ENCODE measurements at regions not wholly inside any gene's neighbourhood (a gene's known extent, or its start where the extent isn't known, plus 50 kb on each side); places are given as distances from the start of the nearest gene placed in this dataset.

DNA sequence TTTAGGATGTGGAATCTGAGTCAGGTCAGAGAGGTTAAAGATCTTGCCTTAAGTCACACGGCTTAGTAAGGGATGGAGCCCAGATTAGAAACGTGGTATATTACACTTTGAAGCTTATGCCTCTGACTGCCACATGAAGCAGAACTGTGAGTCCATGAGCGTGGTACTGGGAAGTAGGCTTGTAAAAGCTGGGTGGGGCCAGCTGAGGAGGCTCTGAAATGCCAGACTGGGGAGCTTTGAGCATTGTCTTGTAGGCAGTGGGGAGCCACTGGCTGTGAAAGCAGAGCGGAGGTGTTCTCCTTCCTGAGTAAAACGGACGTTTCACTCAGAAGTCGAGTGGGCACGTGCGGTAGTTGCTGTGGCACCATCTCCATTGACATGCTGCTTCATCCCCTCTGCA is 72.6 kb upstream of the USP24 start:
- Histone ChIP-seq H3K27ac (peak overlapping the region in 1 of 4 donors; percentile 36), H3K4me3 (peak overlapping the region in 1 of 4 donors; percentile 22)
- 79 to 83% methylated on average over 9 of the region's 9 CpGs for WGBS, 2 donors

GRCh38 chr1:55286856-55287602 is 71.9 kb upstream of the USP24 start:
- peak overlapping the region in 1 of 4 donors; percentile 36 for H3K27ac ChIP-seq

More for the DNA sequence above, 72.6 kb upstream of the USP24 start:
- no peak for DNase-seq (ENCODE audit: low spot score in 2 of 2)
- no peak for TF ChIP-seq CTCF (IDR thresholded peaks at IDR 0.05)
- no peak for TF ChIP-seq EP300 (IDR thresholded peaks at IDR 0.05)
- no peak for TF ChIP-seq POLR2A (IDR thresholded peaks at IDR 0.05)
- Histone ChIP-seq H3K9me3 (no peaks in the 10 kb centered on the region), H3K27me3 (no peaks in the 10 kb centered on the region), H3K4me1 (no peaks in the 10 kb centered on the region), H3K36me3 (no peaks in the 10 kb centered on the region)

GRCh38 chr1:55285834-55286233 is 70.7 kb upstream of the USP24 start:
- H3K27ac ChIP-seq: no peak overlapping the region
- 79 to 93% methylated on average over 2 of the region's 2 CpGs for WGBS, 2 donors

More at GRCh38 chr1:55286856-55287602, 71.9 kb upstream of the USP24 start:
- H3K9me3 ChIP-seq: no peaks in the 10 kb centered on the region
- no peaks in the 10 kb centered on the region for H3K27me3 ChIP-seq
- no peak for DNase-seq (ENCODE audit: low spot score in 2 of 2)
- 71 to 78% methylated on average over 5 of the region's 5 CpGs for WGBS, 2 donors
- H3K36me3 ChIP-seq: no peaks in the 10 kb centered on the region
- no peak overlapping the region for H3K4me3 ChIP-seq
- TF ChIP-seq POLR2A (IDR thresholded peaks at IDR 0.05) (no peak), CTCF (IDR thresholded peaks at IDR 0.05) (no peak), EP300 (IDR thresholded peaks at IDR 0.05) (no peak)
- H3K4me1 ChIP-seq: no peaks in the 10 kb centered on the region

DNA sequence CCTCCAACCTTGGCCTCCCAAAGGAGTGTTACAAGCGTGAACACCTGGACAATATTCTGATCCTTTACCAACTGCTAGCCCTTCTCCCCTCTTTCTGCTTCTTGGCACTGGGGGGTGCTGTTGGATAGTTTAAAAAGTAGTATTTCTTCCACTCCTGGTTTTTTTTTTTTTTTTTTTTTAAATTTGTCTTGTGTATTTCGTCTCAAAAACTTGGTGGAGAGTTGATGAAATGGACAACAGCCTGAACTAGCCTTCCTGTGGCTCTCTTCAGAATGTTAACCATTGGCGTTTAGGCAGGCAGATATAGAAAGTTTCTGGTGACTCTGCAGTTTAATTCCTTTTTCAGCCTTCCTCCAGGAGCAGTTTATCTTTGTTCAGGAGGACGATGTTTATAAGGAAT is 69.7 kb upstream of the USP24 start:
- H3K27ac ChIP-seq: no peak overlapping the region
- no peak overlapping the region for H3K4me3 ChIP-seq
- H3K27me3 ChIP-seq: no peaks in the 10 kb centered on the region
- no peaks in the 10 kb centered on the region for H3K36me3 ChIP-seq
- peak in 1 of 2 donors; percentile 74 for DNase-seq (ENCODE audit: low spot score in 2 of 2)
- no peaks in the 10 kb centered on the region for H3K4me1 ChIP-seq
- TF ChIP-seq POLR2A (IDR thresholded peaks at IDR 0.05) (no peak), EP300 (IDR thresholded peaks at IDR 0.05) (no peak), CTCF (IDR thresholded peaks at IDR 0.05) (peak; percentile 36 to 70 (median 60))
- H3K9me3 ChIP-seq: no peaks in the 10 kb centered on the region
- WGBS, 2 donors: 19 to 28% methylated on average over 4 of the region's 4 CpGs

More at GRCh38 chr1:55285834-55286233, 70.7 kb upstream of the USP24 start:
- Histone ChIP-seq H3K36me3 (no peaks in the 10 kb centered on the region), H3K4me1 (no peaks in the 10 kb centered on the region), H3K9me3 (no peaks in the 10 kb centered on the region), H3K27me3 (no peaks in the 10 kb centered on the region), H3K4me3 (no peak overlapping the region)
- no peak for TF ChIP-seq EP300 (IDR thresholded peaks at IDR 0.05)
- no peak for TF ChIP-seq POLR2A (IDR thresholded peaks at IDR 0.05)
- TF ChIP-seq CTCF (IDR thresholded peaks at IDR 0.05): no peak
- no peak for DNase-seq (ENCODE audit: low spot score in 2 of 2)

GRCh38 chr1:55282058-55282457 is 66.9 kb upstream of the USP24 start:
- no peaks in the 10 kb centered on the region for H3K36me3 ChIP-seq
- WGBS, 2 donors: 71 to 89% methylated on average over 1 of the region's 1 CpG
- TF ChIP-seq POLR2A (IDR thresholded peaks at IDR 0.05) (no peak), CTCF (IDR thresholded peaks at IDR 0.05) (no peak), EP300 (IDR thresholded peaks at IDR 0.05) (no peak)

More at GRCh38 chr1:55282058-55282457, 66.9 kb upstream of the USP24 start:
- no peaks in the 10 kb centered on the region for H3K9me3 ChIP-seq
- no peak overlapping the region for H3K27ac ChIP-seq
- H3K27me3 ChIP-seq: no peaks in the 10 kb centered on the region
- DNase-seq (ENCODE audit: low spot score in 2 of 2): no peak
- H3K4me3 ChIP-seq: no peak overlapping the region
- H3K4me1 ChIP-seq: peaks cover 0 to 8% (median 1%) of the 10 kb centered on the region in 4 donors

Measured in tibial nerve (tissue), 4 donors.